ENCODE measurements at regions not wholly inside any gene's neighbourhood (a gene's known extent, or its start where the extent isn't known, plus 50 kb on each side); places are given as distances from the start of the nearest gene placed in this dataset.
"Not testable (repeated sequence)": the region's sequence is repeated elsewhere in the genome, so short reads cannot be mapped to it uniquely, and the experiment has no call there.

GRCh38 chr4:117156806-117157205 lies 71.4 kb upstream of the TRAM1L1 start:
- no peak for ATAC-seq
- 69% methylated on average over 2 of the region's 2 CpGs for WGBS (ENCODE audit: insufficient coverage)
- no peaks in the 10 kb centered on the region for H3K27me3 ChIP-seq (ENCODE audit: control insufficient read depth, insufficient read depth, low read length)
- peaks cover under 1% of the 10 kb centered on the region for H3K36me3 Mint-ChIP-seq
- H3K4me1 Mint-ChIP-seq = no peaks in the 10 kb centered on the region
- H3K4me3 ChIP-seq (ENCODE audit: low read length) = no peak overlapping the region
- H3K4me3 Mint-ChIP-seq = no peak overlapping the region
- DNase-seq = no peak
- no peaks in the 10 kb centered on the region for H3K4me1 ChIP-seq (ENCODE audit: control insufficient read depth, insufficient read depth, low read length)
- H3K27ac ChIP-seq (ENCODE audit: low read length) = no peak overlapping the region
- peaks cover 9% of the 10 kb centered on the region for H3K9me3 ChIP-seq (ENCODE audit: control insufficient read depth, insufficient read depth, low read length)
- intact Hi-C loops (cut with micrococcal nuclease) = no loop called here
- TF ChIP-seq CTCF (IDR thresholded peaks at IDR 0.05) = no peak
- no peaks in the 10 kb centered on the region for H3K36me3 ChIP-seq (ENCODE audit: control insufficient read depth, insufficient read depth, low read length)
- H3K9me3 Mint-ChIP-seq = peaks cover under 1 to 8% of the 10 kb centered on the region in 2 donors
- H3K27me3 Mint-ChIP-seq (ENCODE audit: low read depth in 2 of 2) = no peaks in the 10 kb centered on the region
- H3K27ac Mint-ChIP-seq = no peak overlapping the region

- peaks cover 0 to 7% of the 10 kb centered on the region in 2 donors for H3K9me3 Mint-ChIP-seq
- Histone ChIP-seq H3K27ac (ENCODE audit: low read length) (no peak overlapping the region), H3K9me3 (ENCODE audit: control insufficient read depth, insufficient read depth, low read length) (peaks cover 9% of the 10 kb centered on the region), H3K4me1 (ENCODE audit: control insufficient read depth, insufficient read depth, low read length) (no peaks in the 10 kb centered on the region), H3K27me3 (ENCODE audit: control insufficient read depth, insufficient read depth, low read length) (no peaks in the 10 kb centered on the region), H3K36me3 (ENCODE audit: control insufficient read depth, insufficient read depth, low read length) (no peaks in the 10 kb centered on the region), H3K4me3 (ENCODE audit: low read length) (no peak overlapping the region)
- no peak overlapping the region for H3K27ac Mint-ChIP-seq
- no peaks in the 10 kb centered on the region for H3K4me1 Mint-ChIP-seq
- ATAC-seq (no peak), DNase-seq (no peak)
- H3K36me3 Mint-ChIP-seq = no peaks in the 10 kb centered on the region
- H3K27me3 Mint-ChIP-seq (ENCODE audit: low read depth in 2 of 2) = no peaks in the 10 kb centered on the region
- TF ChIP-seq CTCF (IDR thresholded peaks at IDR 0.05) = no peak
- intact Hi-C loops (cut with micrococcal nuclease) = no loop called here
- no peak overlapping the region for H3K4me3 Mint-ChIP-seq
These were observed 72.0 kb upstream of the TRAM1L1 start for GRCh38 chr4:117157360-117157759.

- intact Hi-C loops (cut with micrococcal nuclease) = no loop called here
- Mint-ChIP-seq H3K4me1 (no peaks in the 10 kb centered on the region), H3K27ac (no peak overlapping the region), H3K27me3 (ENCODE audit: low read depth in 2 of 2) (no peaks in the 10 kb centered on the region), H3K4me3 (no peak overlapping the region), H3K9me3 (peaks cover 0 to 4% of the 10 kb centered on the region in 2 donors), H3K36me3 (no peaks in the 10 kb centered on the region)
- no peaks in the 10 kb centered on the region for H3K27me3 ChIP-seq (ENCODE audit: control insufficient read depth, insufficient read depth, low read length)
- ATAC-seq = no peak
- 84% methylated on average over 2 of the region's 3 CpGs for WGBS (ENCODE audit: insufficient coverage)
- no peak for DNase-seq
- no peak overlapping the region for H3K27ac ChIP-seq (ENCODE audit: low read length)
- no peaks in the 10 kb centered on the region for H3K36me3 ChIP-seq (ENCODE audit: control insufficient read depth, insufficient read depth, low read length)
- H3K9me3 ChIP-seq (ENCODE audit: control insufficient read depth, insufficient read depth, low read length) = no peaks in the 10 kb centered on the region
- no peak overlapping the region for H3K4me3 ChIP-seq (ENCODE audit: low read length)
- no peaks in the 10 kb centered on the region for H3K4me1 ChIP-seq (ENCODE audit: control insufficient read depth, insufficient read depth, low read length)
- TF ChIP-seq CTCF (IDR thresholded peaks at IDR 0.05) = no peak
These were observed 77.6 kb upstream of the TRAM1L1 start for GRCh38 chr4:117162976-117163375.

- Mint-ChIP-seq H3K9me3 (peaks cover 0 to 4% of the 10 kb centered on the region in 2 donors), H3K27ac (no peak overlapping the region), H3K4me1 (no peaks in the 10 kb centered on the region), H3K4me3 (no peak overlapping the region), H3K27me3 (ENCODE audit: low read depth in 2 of 2) (no peaks in the 10 kb centered on the region), H3K36me3 (no peaks in the 10 kb centered on the region)
- Histone ChIP-seq H3K36me3 (ENCODE audit: control insufficient read depth, insufficient read depth, low read length) (no peaks in the 10 kb centered on the region), H3K4me3 (ENCODE audit: low read length) (no peak overlapping the region), H3K9me3 (ENCODE audit: control insufficient read depth, insufficient read depth, low read length) (no peaks in the 10 kb centered on the region), H3K4me1 (ENCODE audit: control insufficient read depth, insufficient read depth, low read length) (no peaks in the 10 kb centered on the region), H3K27me3 (ENCODE audit: control insufficient read depth, insufficient read depth, low read length) (no peaks in the 10 kb centered on the region), H3K27ac (ENCODE audit: low read length) (no peak overlapping the region)
- no peak for TF ChIP-seq CTCF (IDR thresholded peaks at IDR 0.05)
- WGBS (ENCODE audit: insufficient coverage) = 80% methylated on average over 1 of the region's 1 CpG
- intact Hi-C loops (cut with micrococcal nuclease) = no loop called here
- ATAC-seq (no peak), DNase-seq (no peak)
These were observed 79.0 kb upstream of the TRAM1L1 start for GRCh38 chr4:117164338-117164737.

- H3K27ac ChIP-seq (ENCODE audit: low read length); H3K36me3 ChIP-seq (ENCODE audit: control insufficient read depth, insufficient read depth, low read length); H3K4me3 Mint-ChIP-seq; H3K27ac Mint-ChIP-seq; H3K4me3 ChIP-seq (ENCODE audit: low read length); H3K9me3 ChIP-seq (ENCODE audit: control insufficient read depth, insufficient read depth, low read length); H3K4me1 Mint-ChIP-seq; H3K36me3 Mint-ChIP-seq; H3K4me1 ChIP-seq (ENCODE audit: control insufficient read depth, insufficient read depth, low read length); H3K27me3 Mint-ChIP-seq (ENCODE audit: low read depth in 2 of 2); intact Hi-C loops (cut with micrococcal nuclease); ATAC-seq; H3K27me3 ChIP-seq (ENCODE audit: control insufficient read depth, insufficient read depth, low read length); DNase-seq: not testable (repeated sequence)
- 88% methylated on average over 1 of the region's 2 CpGs for WGBS (ENCODE audit: insufficient coverage)
- peaks cover 12 to 23% of the 10 kb centered on the region in 2 donors for H3K9me3 Mint-ChIP-seq
These were observed 90.0 kb upstream of the TRAM1L1 start for GRCh38 chr4:117175369-117175768.

All from natural killer cell (primary cell).